HG03103 (cell line): ENCODE measurements at regions not wholly inside any gene's neighbourhood (a gene's known extent, or its start where the extent isn't known, plus 50 kb on each side); places are given as distances from the start of the nearest gene placed in this dataset.
"Not testable (repeated sequence)": the region's sequence is repeated elsewhere in the genome, so short reads cannot be mapped to it uniquely, and the experiment has no call there.

Experiments used
- ATAC-seq: cut with Tn5 transposase; IDR thresholded peaks from one replicate; pipeline ENCODE4 v1.9.1; 2021; ENCODE audit warnings: low read depth; ENCODE audit not compliant: unreplicated experiment

DNA sequence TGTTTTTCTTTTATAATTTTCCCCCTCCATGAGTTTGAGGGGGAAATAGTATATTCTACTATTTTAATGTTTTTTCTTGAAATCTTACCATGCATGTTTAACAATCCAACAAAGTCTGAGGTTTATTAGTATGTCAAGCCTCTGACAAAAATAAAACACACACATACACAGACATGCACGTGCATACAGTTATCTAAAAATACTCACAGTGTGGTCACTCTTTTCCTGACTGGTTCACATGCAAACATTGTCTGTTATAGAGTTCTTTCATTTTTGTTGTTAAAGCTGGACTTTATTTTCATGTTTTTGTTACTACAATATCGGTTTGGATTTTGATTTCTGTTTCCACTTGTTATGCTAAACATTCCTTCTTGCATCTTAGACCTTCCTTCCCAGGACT is 236.6 kb downstream of the MFSD1 start:
- no peak for ATAC-seq

DNA sequence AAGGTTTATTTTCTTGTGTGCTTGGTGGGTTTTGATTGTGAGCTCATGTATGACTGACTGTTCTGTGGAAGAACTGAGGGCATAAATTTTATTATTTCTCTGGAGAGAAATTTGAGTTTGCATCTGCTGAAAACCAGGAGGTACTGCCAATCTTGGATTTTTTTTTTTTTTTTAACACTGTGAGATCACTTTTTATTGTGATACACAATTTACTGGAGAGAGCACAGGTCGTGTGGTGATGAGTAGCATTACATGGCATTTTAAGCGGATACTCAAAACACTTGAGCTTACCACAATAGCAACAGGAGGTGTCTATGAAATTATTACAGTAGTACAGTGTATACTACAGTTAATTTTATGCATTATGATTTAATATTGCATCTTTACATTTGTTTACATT is 237.4 kb downstream of the MFSD1 start:
- ATAC-seq = no peak

DNA sequence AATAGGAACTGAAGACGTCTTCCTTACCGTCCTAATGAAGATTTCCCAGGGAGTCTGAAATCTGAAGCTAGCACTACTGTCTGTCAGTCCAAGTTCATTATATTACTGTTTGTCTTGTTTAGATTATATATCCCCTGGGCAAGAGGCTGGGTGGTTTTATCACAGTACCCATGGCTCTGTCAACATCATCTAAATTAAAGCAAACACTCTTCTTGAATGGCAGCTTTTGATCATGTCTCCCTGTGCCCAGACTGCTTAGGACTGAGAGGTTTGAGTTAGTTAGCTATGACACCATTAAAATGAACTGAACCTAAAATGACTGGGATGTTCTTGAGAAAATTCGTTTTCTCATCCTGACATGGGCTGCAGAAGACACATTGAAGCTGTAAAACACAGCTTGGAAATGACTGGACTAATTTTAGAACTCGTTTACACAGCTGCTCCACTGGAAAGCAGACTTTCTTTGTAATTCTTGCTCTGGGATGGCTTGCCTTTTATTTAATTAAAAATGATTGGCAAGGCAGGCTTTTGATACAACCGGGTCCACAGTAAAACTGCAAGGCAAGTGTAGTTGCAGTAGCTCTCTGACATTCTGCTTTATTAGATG is 243.5 kb downstream of the MFSD1 start:
- ATAC-seq = no peak

DNA sequence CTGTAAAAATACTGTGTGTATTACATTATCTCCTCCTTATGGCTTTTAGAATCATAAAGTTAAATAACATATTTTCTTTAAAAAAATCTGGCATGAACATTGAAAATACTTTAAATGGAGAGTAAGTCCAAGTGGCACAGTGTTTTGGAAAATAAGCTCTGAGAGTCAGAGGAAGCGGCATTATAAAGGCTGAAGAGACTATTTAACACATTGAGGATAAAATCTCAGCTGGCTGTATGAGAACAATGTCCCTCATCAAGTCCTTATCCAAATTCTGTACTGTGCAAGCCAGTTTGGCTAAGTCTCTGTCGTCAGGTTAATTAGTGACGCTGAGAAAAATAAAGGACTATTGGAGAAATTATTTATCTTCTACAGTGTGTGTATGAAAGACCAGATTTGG is 245.5 kb downstream of the MFSD1 start:
- ATAC-seq = no peak

DNA sequence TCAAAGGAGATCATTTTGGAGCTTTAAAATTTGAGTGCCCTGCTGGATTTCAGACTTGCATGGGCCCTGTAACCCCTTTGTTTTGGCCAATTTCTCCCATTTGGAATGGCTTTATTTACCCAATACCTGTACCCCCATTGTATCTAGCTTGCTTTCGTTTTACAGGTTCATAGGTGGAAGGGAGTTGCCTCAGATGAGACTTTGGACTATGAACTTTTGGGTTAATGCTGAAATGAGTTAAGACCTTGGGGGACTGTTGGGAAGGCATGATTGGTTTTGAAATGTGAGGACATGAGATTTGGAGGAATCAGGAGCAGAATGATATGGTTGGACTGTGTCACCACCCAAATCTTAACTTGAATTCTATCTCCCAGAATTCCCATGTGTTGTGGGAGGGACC is 250.6 kb downstream of the MFSD1 start:
- not testable (repeated sequence) for ATAC-seq

DNA sequence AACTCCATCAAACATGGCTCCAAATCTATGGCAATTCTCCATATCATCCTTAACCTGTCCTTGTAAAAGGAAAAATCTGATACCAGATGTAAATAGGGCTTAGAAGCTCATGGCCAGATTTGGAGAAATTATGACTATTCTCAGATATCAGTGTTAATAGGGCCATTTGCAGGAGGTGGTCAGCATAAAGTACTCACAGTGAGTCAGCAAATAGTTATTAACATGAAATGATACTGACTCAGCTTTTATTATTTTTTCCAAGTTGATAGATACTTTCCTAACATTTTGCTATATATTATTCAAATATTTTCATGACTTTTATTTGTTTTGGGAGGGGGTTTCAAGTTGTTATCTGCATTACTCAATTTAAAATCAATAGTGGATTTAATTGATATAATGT is 255.8 kb downstream of the MFSD1 start:
- ATAC-seq = no peak

DNA sequence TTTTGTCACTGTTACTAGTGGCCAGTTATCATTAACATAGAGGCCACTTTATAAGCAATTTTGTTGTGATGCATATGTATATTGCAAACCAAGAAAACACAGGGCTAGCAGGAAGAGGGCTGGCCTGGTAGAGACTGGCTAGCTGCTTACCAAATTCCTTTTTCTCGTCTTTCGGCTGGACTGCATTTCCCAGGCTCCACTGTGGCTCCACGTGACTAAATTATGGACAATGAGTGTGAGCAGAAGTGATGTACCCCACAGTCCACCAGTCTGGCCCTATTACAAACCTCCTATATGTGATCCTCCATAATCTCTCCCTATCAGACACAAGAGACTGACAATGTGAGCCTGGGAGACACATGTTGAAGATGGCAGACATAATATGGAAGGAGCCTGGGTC is 257.0 kb downstream of the MFSD1 start:
- no peak for ATAC-seq

DNA sequence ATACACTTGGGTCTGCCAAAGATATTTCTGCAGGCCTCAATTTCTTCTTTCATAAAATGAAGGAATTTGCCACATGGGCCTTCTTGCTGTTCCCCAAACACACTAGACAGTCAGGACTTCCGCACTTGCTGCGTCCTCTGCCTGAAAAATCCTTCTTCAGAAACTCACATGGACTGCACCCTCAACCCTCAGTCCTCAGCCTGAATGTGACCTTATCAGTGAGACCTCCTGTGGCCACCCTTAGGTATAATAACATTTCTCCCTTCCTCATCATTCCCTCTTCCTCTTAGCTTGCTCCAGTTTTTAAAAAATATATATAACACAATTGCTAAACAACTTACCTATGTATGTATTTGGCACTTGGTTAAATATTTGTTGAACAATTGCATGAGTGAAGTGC is 257.5 kb downstream of the MFSD1 start:
- no peak for ATAC-seq

DNA sequence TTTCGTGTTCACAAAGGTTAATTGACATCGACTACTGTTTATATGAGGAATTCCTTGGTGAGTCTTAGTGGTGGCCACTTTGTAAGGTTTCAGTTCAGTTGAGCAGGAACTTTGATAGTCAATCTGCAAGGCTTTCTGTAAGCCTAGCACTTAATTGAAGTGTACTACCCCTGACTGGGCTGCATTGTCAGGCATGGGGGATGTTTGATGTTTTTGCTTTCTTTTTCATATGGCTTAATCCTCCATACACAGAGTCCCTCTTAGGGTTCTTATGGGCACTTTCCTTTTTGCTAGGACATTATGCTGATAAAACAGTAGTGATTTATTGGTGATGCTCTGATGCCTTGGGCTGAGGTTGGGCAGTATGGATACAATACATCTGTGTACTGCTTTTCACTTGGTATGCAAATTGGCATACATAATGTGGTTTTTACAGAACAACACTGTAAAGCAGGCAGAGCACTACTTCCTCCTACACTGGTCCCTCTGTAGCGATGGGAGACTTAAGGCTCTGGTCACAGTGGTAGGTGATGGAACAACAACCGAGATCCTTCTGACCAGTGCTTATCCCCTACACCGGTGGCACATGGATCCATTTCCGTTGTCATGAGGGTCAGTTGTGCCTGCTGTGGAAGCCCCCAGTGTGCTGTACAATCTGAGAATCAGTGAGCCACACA is 261.0 kb downstream of the MFSD1 start:
- ATAC-seq = no peak

DNA sequence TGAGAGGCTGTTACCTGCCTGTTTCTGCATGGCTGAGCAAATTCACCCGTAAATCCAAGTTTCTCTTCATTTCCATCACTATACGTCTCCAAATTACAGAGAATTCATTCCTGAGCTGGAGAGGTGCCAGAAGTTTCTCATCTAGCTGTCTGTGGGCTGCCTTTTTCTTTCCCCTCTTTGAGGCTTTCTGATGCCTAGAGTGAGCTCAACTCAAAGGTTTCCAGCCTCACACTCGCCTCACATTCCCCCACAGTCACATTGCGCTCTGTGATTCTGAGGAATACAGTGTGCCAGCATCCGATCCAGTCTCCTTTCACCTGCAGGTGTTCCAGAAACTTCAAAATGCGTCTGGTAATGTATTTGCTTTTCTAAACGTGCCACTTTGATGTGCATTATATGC is 267.2 kb downstream of the MFSD1 start, which contains the start of gene IQCJ:
IQCJ (plus strand) TSS at position 229 of the 400 bp plus-strand sequence.
- no peak for ATAC-seq

DNA sequence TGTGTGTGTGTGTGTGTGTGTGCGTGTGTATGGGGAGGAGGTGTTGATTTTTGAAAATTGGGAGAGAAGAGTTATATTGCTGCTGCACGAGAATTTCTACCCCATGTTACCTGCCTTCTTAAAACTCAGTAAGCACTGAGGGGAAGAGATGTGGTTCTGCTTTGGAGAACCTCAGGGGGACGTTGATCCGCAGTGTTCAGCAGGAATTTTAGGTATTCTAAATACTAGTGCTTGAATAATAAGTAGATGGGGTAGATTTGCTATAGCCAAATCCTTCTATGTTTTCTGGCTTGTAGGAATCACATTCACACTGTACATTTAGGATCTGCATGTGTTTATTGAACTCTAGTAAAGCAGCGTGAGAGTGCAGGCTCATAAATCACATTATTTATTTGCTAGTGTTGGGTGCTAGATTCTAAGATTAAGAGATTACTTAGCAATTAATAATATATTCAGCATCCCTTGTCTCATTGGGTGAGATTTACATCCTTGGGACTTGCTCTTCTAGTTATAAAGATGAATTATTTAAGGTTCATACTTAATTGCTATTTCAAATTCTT is 268.1 kb downstream of the MFSD1 start:
- ATAC-seq = no peak

DNA sequence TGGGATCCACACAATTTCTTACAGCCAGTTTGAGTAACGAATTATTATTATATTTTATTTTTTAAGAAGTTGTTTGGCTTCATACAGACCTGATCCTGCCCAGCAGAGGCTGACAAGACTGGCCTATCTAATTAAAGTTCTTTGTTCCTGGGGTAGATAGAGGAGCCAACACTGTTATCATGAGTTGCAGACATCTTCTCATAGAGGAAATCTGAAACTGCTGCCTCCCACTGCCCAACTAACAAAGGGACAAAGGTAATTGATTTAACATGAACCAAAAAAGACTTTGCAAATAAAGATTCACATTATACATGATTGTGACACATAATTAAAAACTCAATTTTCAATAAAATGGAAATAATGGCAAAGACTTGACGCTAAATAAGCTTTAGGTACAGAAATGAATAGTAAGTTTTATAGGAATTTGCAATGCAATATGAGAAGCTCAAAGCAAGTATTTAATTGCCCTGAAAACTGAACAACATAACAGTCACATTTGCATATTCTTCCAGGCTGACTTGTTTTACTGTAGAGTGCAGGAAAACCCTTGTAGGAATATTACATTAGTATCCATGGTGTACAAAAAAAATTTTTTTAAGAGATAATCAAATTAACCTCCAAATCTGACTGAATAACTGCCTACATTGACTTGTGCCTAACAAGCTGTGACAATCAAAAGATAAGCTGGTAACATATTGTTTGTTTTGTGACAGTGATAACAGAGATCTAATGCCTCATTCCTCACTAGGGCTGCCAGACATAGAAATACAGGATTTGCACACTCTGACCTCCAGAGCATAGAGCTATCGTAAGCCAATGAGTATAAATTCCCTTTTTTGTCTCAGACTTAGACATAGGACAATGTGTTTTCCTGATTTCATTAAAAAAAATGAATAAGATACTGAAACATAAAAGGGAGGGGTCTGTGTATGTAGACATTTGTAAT is 273.2 kb downstream of the MFSD1 start:
- ATAC-seq = no peak

DNA sequence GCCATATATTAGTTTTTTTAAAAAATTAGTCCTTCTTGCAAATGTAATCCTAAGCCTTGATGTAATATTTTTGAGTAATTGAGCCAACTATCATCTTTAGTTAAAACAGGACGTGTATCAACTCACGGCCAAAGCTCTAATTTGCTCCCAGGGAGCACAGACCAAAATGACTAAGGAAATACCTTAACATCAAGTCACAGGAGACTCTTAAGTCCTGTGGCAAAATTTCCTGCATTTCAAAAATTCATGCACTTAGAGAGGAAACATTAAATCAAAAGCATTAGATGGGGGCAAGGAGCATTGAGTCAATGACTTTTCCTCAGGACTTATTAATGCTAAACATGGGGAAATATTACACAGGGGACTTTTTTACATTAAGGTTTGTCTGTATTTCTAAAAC is 276.0 kb downstream of the MFSD1 start:
- no peak for ATAC-seq

DNA sequence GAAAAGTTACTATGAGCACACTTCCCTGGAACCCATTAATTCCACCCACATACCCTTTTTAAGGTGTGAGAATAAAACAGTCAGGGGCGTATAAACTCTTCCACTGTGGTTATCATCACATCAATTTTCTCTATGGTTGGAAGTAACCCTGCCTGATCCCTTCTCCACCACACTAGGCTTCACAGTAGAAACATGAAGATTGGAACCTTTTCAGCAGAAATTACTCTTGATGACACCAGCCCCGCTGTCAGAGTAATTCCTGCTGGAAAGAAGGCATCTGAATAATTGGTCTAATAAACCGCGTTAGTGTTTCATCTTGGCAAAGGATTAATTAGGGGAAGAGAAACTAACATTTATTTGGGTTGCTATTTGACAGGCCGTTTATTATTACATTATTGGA is 278.4 kb downstream of the MFSD1 start:
- ATAC-seq = no peak

DNA sequence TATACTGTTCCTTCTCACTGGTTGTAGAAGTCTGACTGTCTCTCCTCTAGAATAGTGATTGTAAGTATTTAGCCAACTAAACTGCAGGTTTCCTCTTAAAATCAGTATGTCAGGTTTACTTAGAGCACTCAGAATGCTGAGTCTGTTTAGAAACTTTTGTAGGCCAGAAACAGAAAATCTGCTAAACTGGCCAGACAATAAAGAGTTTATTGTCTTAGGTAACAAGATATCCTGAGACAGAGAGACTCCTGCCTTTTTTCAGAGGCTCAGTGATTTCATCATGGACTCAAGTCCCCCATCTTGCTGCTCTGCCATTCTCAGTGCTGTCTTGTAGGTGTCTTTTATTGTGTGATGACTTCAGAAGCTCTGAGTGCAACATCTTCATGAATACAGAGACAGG is 279.0 kb downstream of the MFSD1 start:
- ATAC-seq = no peak

DNA sequence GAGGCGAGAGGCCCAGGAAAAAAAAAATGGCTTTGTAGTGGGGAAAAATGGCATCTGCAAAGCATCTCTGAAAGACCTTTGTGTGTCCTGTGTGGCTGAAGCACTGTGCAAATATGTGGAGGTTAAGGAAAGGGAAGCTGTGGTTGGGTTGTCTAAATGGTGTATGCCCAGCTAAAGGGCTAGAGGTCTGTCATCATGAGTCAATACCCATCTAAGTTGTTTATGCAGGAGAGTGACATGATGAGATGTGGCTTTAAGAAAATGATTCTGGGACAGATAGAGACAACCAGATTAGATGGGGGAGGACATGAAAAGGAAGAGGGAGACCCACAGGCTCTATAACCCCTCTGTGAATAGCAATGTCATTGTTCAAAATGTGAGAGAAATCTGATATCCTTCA is 280.7 kb downstream of the MFSD1 start:
- no peak for ATAC-seq

DNA sequence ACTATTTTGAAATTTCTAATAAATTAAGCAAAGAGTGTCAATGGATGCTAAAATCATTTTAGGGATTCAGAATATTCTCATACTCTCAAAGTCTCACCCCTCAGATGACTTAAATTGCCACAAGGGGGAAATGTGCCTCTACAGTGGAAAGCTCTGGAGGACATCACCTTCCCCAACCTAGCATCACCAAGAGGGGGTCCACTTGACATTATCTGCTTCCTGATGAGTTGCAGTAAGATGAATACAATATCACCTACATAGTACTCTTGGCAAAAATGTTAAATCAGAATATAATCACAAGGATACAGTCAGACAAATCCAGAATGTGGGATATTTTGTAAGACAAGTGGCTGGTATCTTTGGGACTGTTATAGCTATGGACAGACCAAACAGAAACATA is 290.1 kb downstream of the MFSD1 start:
- ATAC-seq = no peak

DNA sequence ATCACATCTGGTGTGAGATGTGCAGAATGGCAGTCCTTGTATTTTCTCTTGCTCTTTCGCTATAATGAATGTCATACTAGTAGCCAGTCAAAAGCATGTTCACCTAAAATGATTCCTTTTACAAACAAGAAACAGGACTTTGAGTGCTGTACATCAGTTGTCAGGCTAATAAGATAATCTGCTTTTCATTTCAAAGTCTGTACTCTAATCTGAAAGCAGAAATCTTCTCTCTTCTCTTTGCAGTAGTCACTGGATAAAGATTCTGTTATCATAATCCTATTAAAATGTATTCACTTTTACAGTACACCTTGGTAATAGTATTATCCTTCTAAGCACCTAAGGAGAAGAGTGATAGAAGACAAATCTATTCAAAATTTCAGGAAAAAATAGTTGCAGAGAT is 300.1 kb downstream of the MFSD1 start:
- ATAC-seq = no peak

DNA sequence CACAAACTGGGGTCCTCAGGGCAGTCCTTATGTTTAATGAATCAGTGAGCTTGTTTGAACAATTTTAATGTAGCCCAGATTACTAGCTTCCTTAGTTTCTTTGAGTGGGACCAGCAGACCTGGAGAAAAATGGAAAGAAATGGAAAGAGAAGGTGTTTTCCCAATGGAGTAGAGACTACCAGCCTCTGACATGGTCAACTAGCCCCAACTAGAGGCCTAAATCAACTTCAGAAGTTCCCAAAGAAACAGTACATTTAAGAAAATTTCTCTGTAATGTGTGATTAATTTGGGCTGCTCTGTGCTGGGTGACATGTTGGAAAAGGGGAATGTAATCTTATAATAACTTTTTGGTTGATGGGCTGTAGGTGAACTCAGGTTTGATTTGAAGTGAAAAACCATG is 310.9 kb downstream of the MFSD1 start:
- no peak for ATAC-seq

DNA sequence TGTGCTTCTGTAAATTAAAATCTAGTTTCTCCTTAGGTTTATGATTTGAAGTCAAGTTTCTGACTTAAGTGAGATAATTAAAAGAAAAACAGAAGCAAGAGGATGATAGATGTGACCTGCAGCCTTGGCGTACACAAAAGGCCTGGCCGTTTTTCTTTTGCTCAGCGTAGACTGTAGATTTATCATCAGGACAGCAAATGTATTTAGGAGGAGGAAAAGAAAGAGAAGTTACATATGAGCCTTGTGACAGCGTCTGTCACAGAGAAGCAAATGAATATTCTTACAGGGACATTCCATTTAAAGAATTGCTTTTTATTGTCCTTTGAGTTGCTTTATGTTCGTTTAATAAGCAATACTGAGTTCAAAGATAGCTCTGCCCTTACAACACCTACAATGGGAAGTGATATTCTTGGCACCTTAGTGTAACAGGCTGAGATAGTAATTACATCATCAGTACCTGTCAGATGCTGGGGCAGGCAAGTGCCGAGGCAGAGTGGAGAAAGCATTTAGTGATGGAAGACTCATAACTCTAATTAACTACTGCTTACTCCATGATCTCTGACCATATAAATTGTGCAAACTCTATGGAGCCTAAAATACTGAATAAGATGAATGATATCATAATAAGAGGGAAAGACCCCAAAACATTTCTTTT is 311.5 kb downstream of the MFSD1 start:
- ATAC-seq = no peak

DNA sequence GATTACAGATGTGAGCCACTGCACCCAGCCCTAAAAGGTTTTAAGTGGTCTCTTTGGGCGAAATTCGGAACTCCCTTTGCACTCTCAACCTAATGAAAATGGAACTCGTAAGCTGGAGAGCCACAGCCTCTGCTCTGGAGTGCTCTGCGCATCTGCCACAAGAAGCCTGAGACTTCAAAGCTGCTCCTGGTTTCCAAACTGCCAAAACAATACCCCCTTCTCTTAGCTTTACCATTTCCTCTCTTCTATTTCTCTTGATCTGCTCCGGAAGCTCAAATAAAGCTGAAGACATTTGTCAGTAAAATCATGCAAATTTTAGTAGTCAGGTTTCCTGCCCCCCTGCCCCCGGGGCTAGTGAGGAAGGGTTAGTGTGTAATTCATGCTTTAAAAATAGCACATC is 312.7 kb downstream of the MFSD1 start:
- ATAC-seq = no peak
